ENCODE measurements at regions not wholly inside any gene's neighbourhood (a gene's known extent, or its start where the extent isn't known, plus 50 kb on each side); places are given as distances from the start of the nearest gene placed in this dataset.
A peak's percentile ranks its signal among the peaks of the same experiment; 100 is the strongest.
"Not testable (repeated sequence)": the region's sequence is repeated elsewhere in the genome, so short reads cannot be mapped to it uniquely, and the experiment has no call there.

DNA sequence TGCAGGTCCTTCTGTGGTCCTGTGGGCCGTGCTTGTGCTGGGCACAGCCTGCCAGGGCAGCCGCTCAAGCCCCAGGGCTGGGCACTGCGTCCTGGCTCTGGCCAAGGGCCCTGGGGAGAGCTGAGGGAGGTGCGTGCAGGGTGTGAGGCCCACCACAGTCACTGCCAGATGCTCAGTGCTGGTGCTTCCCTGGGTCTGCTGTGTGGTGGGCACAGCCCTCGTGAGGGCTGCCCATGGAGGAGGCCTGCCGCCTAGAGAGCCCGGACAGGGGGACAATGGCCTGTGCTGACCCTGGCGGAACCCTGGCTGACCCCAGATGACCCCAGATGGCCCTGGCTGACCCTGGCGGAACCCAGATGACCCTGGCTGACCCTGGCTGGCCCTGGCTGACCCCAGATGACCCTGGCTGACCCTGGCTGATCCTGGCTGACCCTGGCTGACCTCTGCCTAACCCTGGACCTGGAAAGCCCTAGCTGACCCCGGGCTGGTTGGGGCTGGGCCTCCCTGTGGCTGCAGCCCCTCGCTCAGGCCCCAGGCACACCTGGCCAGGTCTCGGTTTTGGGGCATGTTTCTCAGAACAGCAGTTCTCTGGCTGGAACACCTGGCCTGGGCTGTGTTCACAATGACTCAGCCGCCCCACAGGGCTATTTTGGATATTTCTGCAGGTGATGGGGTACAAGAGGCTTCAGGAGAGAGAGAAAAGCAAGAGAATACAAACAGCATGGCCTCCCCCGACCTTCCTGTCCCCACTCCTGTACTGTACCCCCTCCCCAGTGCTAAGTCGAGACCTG lies 55.4 kb downstream of the TMEM121 start:
- Histone ChIP-seq H3K4me3 (ENCODE audit: low read length in 2 of 2) (no peak overlapping the region), H3K4me1 (ENCODE audit: control insufficient read depth in 2 of 2, insufficient read depth in 2 of 2, low read length in 2 of 2) (peaks cover 0 to 4% of the 10 kb centered on the region in 2 donors), H3K9ac (ENCODE audit: low read depth in 1 of 2, low read length in 2 of 2) (no peak overlapping the region), H3K27ac (ENCODE audit: low read depth in 2 of 2, low read length in 2 of 2) (peak overlapping the region; percentile 70 to 91), H3K27me3 (ENCODE audit: control insufficient read depth in 2 of 2, insufficient read depth in 2 of 2, low read length in 2 of 2) (no peaks in the 10 kb centered on the region), H3K36me3 (ENCODE audit: control insufficient read depth in 2 of 2, insufficient read depth in 2 of 2, low read length in 2 of 2) (no peaks in the 10 kb centered on the region), H3K9me3 (ENCODE audit: control insufficient read depth in 2 of 2, low read length in 2 of 2) (no peaks in the 10 kb centered on the region)

DNA sequence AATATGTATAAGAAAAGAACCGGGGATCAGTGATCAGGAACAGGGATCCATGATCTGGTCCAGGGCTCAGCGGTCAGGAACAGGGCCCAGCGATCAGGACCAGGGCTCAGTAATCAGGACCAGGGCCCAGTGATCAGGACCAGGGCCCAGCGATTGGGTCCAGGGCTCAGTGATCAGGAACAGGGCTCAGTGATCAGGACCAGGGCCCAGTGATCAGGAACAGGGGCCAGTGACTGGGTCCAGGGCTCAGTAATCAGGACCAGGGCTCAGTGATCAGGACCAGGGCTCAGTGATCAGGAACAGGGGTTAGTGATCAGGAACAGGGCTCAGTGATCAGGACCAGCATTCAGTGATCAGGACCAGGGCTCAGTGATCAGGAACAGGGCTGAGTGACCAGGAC lies 56.3 kb downstream of the TMEM121 start:
- H3K27ac ChIP-seq (ENCODE audit: low read depth in 2 of 2, low read length in 2 of 2) = peak overlapping the region; percentile 35 to 91
- no peaks in the 10 kb centered on the region for H3K9me3 ChIP-seq (ENCODE audit: control insufficient read depth in 2 of 2, low read length in 2 of 2)
- H3K27me3 ChIP-seq (ENCODE audit: control insufficient read depth in 2 of 2, insufficient read depth in 2 of 2, low read length in 2 of 2) = no peaks in the 10 kb centered on the region
- H3K36me3 ChIP-seq (ENCODE audit: control insufficient read depth in 2 of 2, insufficient read depth in 2 of 2, low read length in 2 of 2) = no peaks in the 10 kb centered on the region
- H3K4me1 ChIP-seq (ENCODE audit: control insufficient read depth in 2 of 2, insufficient read depth in 2 of 2, low read length in 2 of 2) = peaks cover 0 to 4% of the 10 kb centered on the region in 2 donors
- no peak overlapping the region for H3K4me3 ChIP-seq (ENCODE audit: low read length in 2 of 2)
- H3K9ac ChIP-seq (ENCODE audit: low read depth in 1 of 2, low read length in 2 of 2) = no peak overlapping the region

DNA sequence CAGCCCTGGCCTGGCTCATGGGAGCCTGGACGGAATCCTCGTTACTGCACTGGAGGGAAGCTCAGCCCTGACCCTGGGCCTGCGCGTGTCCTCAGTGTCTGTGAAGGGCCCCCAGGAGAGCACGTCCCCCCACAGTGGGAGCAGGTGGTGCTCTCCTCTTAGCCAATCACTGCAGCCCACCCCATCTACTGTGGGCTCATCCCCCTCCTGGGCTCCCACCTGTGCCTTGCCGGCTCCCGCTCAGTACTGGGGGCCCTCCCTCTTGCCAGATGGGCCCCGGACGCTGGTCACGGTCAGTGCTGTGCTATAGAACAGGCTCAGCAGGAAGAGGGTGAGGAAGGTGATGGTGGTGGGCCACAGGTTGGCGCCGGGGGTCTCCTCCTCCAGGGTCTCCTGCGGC lies 57.5 kb downstream of the TMEM121 start:
- H3K36me3 ChIP-seq (ENCODE audit: control insufficient read depth in 2 of 2, insufficient read depth in 2 of 2, low read length in 2 of 2) = not testable (repeated sequence)

GRCh38 chr14:105585290-105585689 lies 58.9 kb downstream of the TMEM121 start:
- H3K9me3 ChIP-seq (ENCODE audit: control insufficient read depth in 2 of 2, low read length in 2 of 2); H3K36me3 ChIP-seq (ENCODE audit: control insufficient read depth in 2 of 2, insufficient read depth in 2 of 2, low read length in 2 of 2); H3K27me3 ChIP-seq (ENCODE audit: control insufficient read depth in 2 of 2, insufficient read depth in 2 of 2, low read length in 2 of 2); H3K4me1 ChIP-seq (ENCODE audit: control insufficient read depth in 2 of 2, insufficient read depth in 2 of 2, low read length in 2 of 2); H3K9ac ChIP-seq (ENCODE audit: low read depth in 1 of 2, low read length in 2 of 2); H3K27ac ChIP-seq (ENCODE audit: low read depth in 2 of 2, low read length in 2 of 2); H3K4me3 ChIP-seq (ENCODE audit: low read length in 2 of 2): not testable (repeated sequence)

More for the DNA sequence above, 57.5 kb downstream of the TMEM121 start:
- H3K27ac ChIP-seq (ENCODE audit: low read depth in 2 of 2, low read length in 2 of 2); H3K4me1 ChIP-seq (ENCODE audit: control insufficient read depth in 2 of 2, insufficient read depth in 2 of 2, low read length in 2 of 2); H3K9me3 ChIP-seq (ENCODE audit: control insufficient read depth in 2 of 2, low read length in 2 of 2); H3K27me3 ChIP-seq (ENCODE audit: control insufficient read depth in 2 of 2, insufficient read depth in 2 of 2, low read length in 2 of 2); H3K9ac ChIP-seq (ENCODE audit: low read depth in 1 of 2, low read length in 2 of 2); H3K4me3 ChIP-seq (ENCODE audit: low read length in 2 of 2): not testable (repeated sequence)

GRCh38 chr14:105585722-105586121 lies 59.3 kb downstream of the TMEM121 start:
- H3K27ac ChIP-seq (ENCODE audit: low read depth in 2 of 2, low read length in 2 of 2); H3K4me1 ChIP-seq (ENCODE audit: control insufficient read depth in 2 of 2, insufficient read depth in 2 of 2, low read length in 2 of 2); H3K27me3 ChIP-seq (ENCODE audit: control insufficient read depth in 2 of 2, insufficient read depth in 2 of 2, low read length in 2 of 2); H3K9me3 ChIP-seq (ENCODE audit: control insufficient read depth in 2 of 2, low read length in 2 of 2); H3K36me3 ChIP-seq (ENCODE audit: control insufficient read depth in 2 of 2, insufficient read depth in 2 of 2, low read length in 2 of 2); H3K4me3 ChIP-seq (ENCODE audit: low read length in 2 of 2); H3K9ac ChIP-seq (ENCODE audit: low read depth in 1 of 2, low read length in 2 of 2): not testable (repeated sequence)

DNA sequence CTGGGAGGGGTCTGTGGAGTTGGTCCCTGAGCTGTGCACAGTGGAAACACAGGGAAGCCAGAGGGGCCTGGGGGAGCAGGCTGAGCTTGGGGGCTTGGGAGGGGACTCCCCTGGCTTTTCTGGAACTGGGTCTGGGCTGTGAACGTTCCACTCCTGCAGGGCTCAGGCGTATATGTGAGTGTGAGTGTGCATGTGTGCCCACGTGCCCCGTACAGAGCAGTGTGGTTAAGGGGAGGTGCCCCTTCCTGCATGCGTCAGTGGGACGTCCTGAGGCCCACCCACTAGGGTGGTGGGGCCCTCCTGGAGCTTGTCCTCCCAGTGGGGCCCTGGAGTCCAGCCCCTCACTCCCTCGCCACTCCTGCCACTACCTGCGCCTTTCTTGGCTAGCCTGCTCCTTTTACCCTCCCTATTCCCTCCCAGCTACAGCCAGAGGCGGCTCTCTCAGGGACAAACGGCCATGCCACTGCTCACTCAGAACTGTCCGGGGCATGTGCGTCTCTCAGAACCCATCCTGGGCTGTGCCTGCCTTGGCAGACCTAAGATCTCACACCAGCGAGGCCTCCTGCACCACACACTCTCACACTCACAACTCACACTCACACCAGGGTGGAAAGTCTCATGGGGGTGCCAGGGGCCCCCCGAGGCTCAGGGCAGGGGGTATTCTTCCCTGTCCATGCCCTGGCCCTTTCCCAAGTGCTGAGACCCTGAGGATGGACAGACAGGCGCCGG lies 59.9 kb downstream of the TMEM121 start:
- H3K27me3 ChIP-seq (ENCODE audit: control insufficient read depth in 2 of 2, insufficient read depth in 2 of 2, low read length in 2 of 2); H3K9ac ChIP-seq (ENCODE audit: low read depth in 1 of 2, low read length in 2 of 2); H3K4me1 ChIP-seq (ENCODE audit: control insufficient read depth in 2 of 2, insufficient read depth in 2 of 2, low read length in 2 of 2); H3K36me3 ChIP-seq (ENCODE audit: control insufficient read depth in 2 of 2, insufficient read depth in 2 of 2, low read length in 2 of 2); H3K9me3 ChIP-seq (ENCODE audit: control insufficient read depth in 2 of 2, low read length in 2 of 2); H3K27ac ChIP-seq (ENCODE audit: low read depth in 2 of 2, low read length in 2 of 2); H3K4me3 ChIP-seq (ENCODE audit: low read length in 2 of 2): not testable (repeated sequence)

- not testable (repeated sequence) for H3K4me3 ChIP-seq (ENCODE audit: low read length in 2 of 2); H3K4me1 ChIP-seq (ENCODE audit: control insufficient read depth in 2 of 2, insufficient read depth in 2 of 2, low read length in 2 of 2); H3K9ac ChIP-seq (ENCODE audit: low read depth in 1 of 2, low read length in 2 of 2); H3K27me3 ChIP-seq (ENCODE audit: control insufficient read depth in 2 of 2, insufficient read depth in 2 of 2, low read length in 2 of 2); H3K27ac ChIP-seq (ENCODE audit: low read depth in 2 of 2, low read length in 2 of 2); H3K36me3 ChIP-seq (ENCODE audit: control insufficient read depth in 2 of 2, insufficient read depth in 2 of 2, low read length in 2 of 2); H3K9me3 ChIP-seq (ENCODE audit: control insufficient read depth in 2 of 2, low read length in 2 of 2)
Measured at GRCh38 chr14:105587034-105587433, 60.7 kb downstream of the TMEM121 start.

- H3K27ac ChIP-seq (ENCODE audit: low read depth in 2 of 2, low read length in 2 of 2); H3K9me3 ChIP-seq (ENCODE audit: control insufficient read depth in 2 of 2, low read length in 2 of 2): not testable (repeated sequence)
Measured at GRCh38 chr14:105587482-105588235, 61.3 kb downstream of the TMEM121 start.

DNA sequence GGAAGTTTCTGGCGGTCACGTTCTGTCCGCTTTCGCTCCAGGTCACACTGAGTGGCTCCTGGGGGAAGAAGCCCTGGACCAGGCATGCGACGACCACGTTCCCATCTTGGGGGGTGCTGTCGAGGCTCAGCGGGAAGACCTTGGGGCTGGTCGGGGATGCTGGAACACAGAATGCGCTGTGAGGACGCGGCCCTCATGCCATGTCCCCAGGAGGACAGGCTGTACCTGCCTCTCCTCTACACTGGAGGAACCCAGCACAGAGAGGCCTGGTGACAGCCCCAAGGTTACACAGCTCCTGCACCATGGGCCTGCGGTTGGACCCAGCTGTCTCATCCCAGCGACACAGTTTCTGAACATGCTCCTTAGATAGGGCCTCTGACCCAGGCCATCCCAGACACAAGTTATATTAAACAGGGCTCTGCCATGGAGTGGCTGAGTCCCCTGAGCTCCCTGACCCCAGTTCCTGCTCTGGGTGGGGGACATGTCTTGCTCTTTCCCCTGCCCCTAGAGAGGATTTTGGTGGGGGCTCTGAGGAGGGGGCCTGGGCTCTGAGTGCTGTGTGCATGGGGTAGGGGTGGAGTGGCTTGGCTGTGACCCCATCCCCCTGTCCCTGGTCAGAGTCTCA lies 62.0 kb downstream of the TMEM121 start:
- H3K27ac ChIP-seq (ENCODE audit: low read depth in 2 of 2, low read length in 2 of 2) = no peak overlapping the region
- no peaks in the 10 kb centered on the region for H3K9me3 ChIP-seq (ENCODE audit: control insufficient read depth in 2 of 2, low read length in 2 of 2)
- no peaks in the 10 kb centered on the region for H3K27me3 ChIP-seq (ENCODE audit: control insufficient read depth in 2 of 2, insufficient read depth in 2 of 2, low read length in 2 of 2)
- H3K36me3 ChIP-seq (ENCODE audit: control insufficient read depth in 2 of 2, insufficient read depth in 2 of 2, low read length in 2 of 2) = no peaks in the 10 kb centered on the region
- no peaks in the 10 kb centered on the region for H3K4me1 ChIP-seq (ENCODE audit: control insufficient read depth in 2 of 2, insufficient read depth in 2 of 2, low read length in 2 of 2)
- no peak overlapping the region for H3K4me3 ChIP-seq (ENCODE audit: low read length in 2 of 2)
- no peak overlapping the region for H3K9ac ChIP-seq (ENCODE audit: low read depth in 1 of 2, low read length in 2 of 2)

More at GRCh38 chr14:105587482-105588235, 61.3 kb downstream of the TMEM121 start:
- not testable (repeated sequence) for H3K27me3 ChIP-seq (ENCODE audit: control insufficient read depth in 2 of 2, insufficient read depth in 2 of 2, low read length in 2 of 2); H3K4me3 ChIP-seq (ENCODE audit: low read length in 2 of 2); H3K9ac ChIP-seq (ENCODE audit: low read depth in 1 of 2, low read length in 2 of 2); H3K4me1 ChIP-seq (ENCODE audit: control insufficient read depth in 2 of 2, insufficient read depth in 2 of 2, low read length in 2 of 2); H3K36me3 ChIP-seq (ENCODE audit: control insufficient read depth in 2 of 2, insufficient read depth in 2 of 2, low read length in 2 of 2)
